Common myeloid progenitor, CD34-positive (primary cell): ENCODE measurements at regions not wholly inside any gene's neighbourhood (a gene's known extent, or its start where the extent isn't known, plus 50 kb on each side); places are given as distances from the start of the nearest gene placed in this dataset.

Experiments
- CTCF ChIA-PET: fragments of 350-600 bp; sonication (Branson Sonifier 250); formaldehyde crosslinking; loops from one replicate; lab custom pipeline; 2021; ENCODE audit warnings: antibody characterized with exemption; lab: Charles Lee
- POLR2A ChIA-PET: fragments of 350-600 bp; sonication (Branson Sonifier 250); formaldehyde crosslinking; loops from one replicate; lab custom pipeline; 2021; ENCODE audit warnings: antibody characterized with exemption; lab: Charles Lee
- DNase-seq, 3 donors: peaks; one replicate each; pipeline versions ENCODE4 v3.0.0 to v3.0.0-alpha.2; 2013
- H3K27ac ChIP-seq, 2 experiments: 1 replicate in 1 of 2; 2 replicates in 1 of 2; pipeline ENCODE4 v1.7.0; 2013; ENCODE audit warnings: inconsistent platforms in 2 of 2, low read length in 2 of 2, mild to moderate bottlenecking in 2 of 2, low read depth in 1 of 2, moderate library complexity in 1 of 2; ENCODE audit not compliant: severe bottlenecking in 2 of 2, insufficient read depth in 1 of 2, poor library complexity in 1 of 2
- H3K27me3 ChIP-seq, 5 experiments: replicated peaks in 2 of 5; 1 replicate in 3 of 5; 2 replicates in 2 of 5; pipeline versions ENCODE4 v1.6.1 to v1.7.0; 2013; ENCODE audit warnings: low read length in 4 of 5, mild to moderate bottlenecking in 2 of 5, moderate library complexity in 2 of 5, inconsistent platforms in 1 of 5; ENCODE audit not compliant: insufficient read depth in 5 of 5, control insufficient read depth in 4 of 5
- H3K36me3 ChIP-seq, 4 experiments: 1 replicate in 2 of 4; 2 replicates in 2 of 4; pipeline versions ENCODE4 v1.6.1 to v1.7.0; 2013; ENCODE audit warnings: low read length in 3 of 4, control low read depth in 1 of 4, mild to moderate bottlenecking in 1 of 4; ENCODE audit not compliant: control insufficient read depth in 4 of 4, insufficient read depth in 4 of 4
- H3K4me1 ChIP-seq, 4 experiments: 1 replicate in 3 of 4; 2 replicates in 1 of 4; pipeline versions ENCODE4 v1.6.1 to v1.7.1; 2013; ENCODE audit warnings: low read length in 3 of 4, mild to moderate bottlenecking in 3 of 4, control low read depth in 1 of 4, inconsistent platforms in 1 of 4, moderate library complexity in 1 of 4; ENCODE audit not compliant: control insufficient read depth in 4 of 4, insufficient read depth in 4 of 4; ENCODE audit errors: control extremely low read depth in 1 of 4
- H3K4me3 ChIP-seq, 7 experiments: 1 replicate in 4 of 7; 2 replicates in 3 of 7; pipeline versions ENCODE4 v1.5.1 to v1.7.0; 2013; ENCODE audit warnings: mild to moderate bottlenecking in 7 of 7, low read length in 6 of 7, moderate library complexity in 6 of 7, inconsistent platforms in 2 of 7, low read depth in 2 of 7, control low read depth in 1 of 7; ENCODE audit not compliant: insufficient read depth in 4 of 7, control insufficient read depth in 1 of 7; ENCODE audit errors: extremely low read depth in 1 of 7
- H3K9me3 ChIP-seq, 5 experiments: 1 replicate in 4 of 5; 2 replicates in 1 of 5; pipeline versions ENCODE4 v1.6.1 to v1.7.1; 2013; ENCODE audit warnings: low read length in 4 of 5, mild to moderate bottlenecking in 2 of 5, inconsistent platforms in 1 of 5, low read depth in 1 of 5, moderate library complexity in 1 of 5; ENCODE audit not compliant: control insufficient read depth in 4 of 5, insufficient read depth in 2 of 5; ENCODE audit errors: control extremely low read depth in 1 of 5
- WGBS: methylation state at CpG from one replicate; pipeline ENCODE4 v1.1.5; 2013; ENCODE audit not compliant: insufficient coverage; 5-methylcytosine and 5-hydroxymethylcytosine counted together

GRCh38 chr1:199182186-199182843 lies 543.5 kb downstream of the PTPRC start:
- H3K4me1 ChIP-seq = peaks cover 0 to 17% (median 8%) of the 10 kb centered on the region in 4 experiments
- H3K27me3 ChIP-seq = no peaks in the 10 kb centered on the region
- ChIA-PET CTCF (interaction anchor here (1.3 kb wide), 1 partner anchor 9 kb away, joined by 4 read pairs; no protein-coding TSS in a partner anchor), POLR2A (no interaction called here)
- peak in 2 of 3 donors; percentile 30 to 48 for DNase-seq
- H3K9me3 ChIP-seq = peaks cover 0 to 5% (median 0%) of the 10 kb centered on the region in 5 experiments
- H3K4me3 ChIP-seq = no peak overlapping the region
- H3K27ac ChIP-seq = no peak overlapping the region
- 40% methylated on average over 1 of the region's 2 CpGs for whole genome bisulfite sequencing
- H3K36me3 ChIP-seq = no peaks in the 10 kb centered on the region

GRCh38 chr1:199184180-199184579 lies 545.3 kb downstream of the PTPRC start:
- H3K4me1 ChIP-seq = peaks cover 0 to 14% (median 8%) of the 10 kb centered on the region in 4 experiments
- ChIA-PET POLR2A (no interaction called here), CTCF (no interaction called here)
- DNase-seq = no peak
- no peaks in the 10 kb centered on the region for H3K27me3 ChIP-seq
- no peak overlapping the region for H3K4me3 ChIP-seq
- H3K9me3 ChIP-seq = peaks cover 0 to 5% (median 0%) of the 10 kb centered on the region in 5 experiments
- H3K36me3 ChIP-seq = no peaks in the 10 kb centered on the region
- H3K27ac ChIP-seq = no peak overlapping the region
- WGBS = no CpG with 5 or more reads among the region's 4 CpGs

DNA sequence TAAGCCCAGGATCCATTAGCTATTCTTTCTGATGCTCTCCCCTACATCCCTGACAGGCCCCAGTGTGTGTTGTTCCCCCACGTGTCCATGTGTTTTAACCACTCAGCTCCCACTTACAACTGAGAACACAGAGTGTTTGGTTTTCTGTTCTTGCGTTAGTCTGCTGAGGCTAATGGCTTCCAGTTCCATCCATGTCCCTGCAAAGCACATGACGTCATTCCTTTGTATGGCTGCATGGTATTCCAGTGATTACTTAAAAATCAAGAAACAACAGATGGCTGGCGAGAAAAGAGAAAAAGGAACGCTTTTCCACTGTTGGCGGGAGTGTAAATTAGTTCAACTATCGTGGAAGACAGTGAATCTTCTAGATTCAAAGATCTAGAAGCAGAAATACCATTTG lies 556.0 kb downstream of the PTPRC start:
- no peaks in the 10 kb centered on the region for H3K36me3 ChIP-seq
- WGBS = 100% methylated on average over 3 of the region's 7 CpGs
- DNase-seq = no peak
- ChIA-PET POLR2A (no interaction called here), CTCF (no interaction called here)
- no peak overlapping the region for H3K27ac ChIP-seq
- no peaks in the 10 kb centered on the region for H3K27me3 ChIP-seq
- no peaks in the 10 kb centered on the region for H3K4me1 ChIP-seq
- peaks cover 0 to 4% (median 0%) of the 10 kb centered on the region in 5 experiments for H3K9me3 ChIP-seq
- no peak overlapping the region for H3K4me3 ChIP-seq

DNA sequence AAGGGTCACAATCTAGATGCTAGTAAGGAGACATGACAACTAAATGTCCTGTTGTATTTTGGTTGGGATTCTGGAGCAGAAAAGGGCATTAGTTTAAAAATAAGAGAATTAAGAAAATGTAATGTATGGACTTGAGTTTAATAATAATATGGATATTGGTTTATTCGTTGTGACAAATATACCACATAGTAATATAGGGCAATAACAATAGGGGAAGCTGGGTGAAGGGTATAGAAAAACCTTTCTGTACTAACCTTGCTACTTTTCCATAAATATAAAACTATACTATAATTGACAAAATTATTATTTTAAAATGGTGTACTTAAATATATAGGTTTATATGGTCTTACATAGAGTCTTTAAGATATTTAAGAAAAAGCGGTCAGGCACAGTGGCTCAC lies 558.9 kb downstream of the PTPRC start:
- Histone ChIP-seq H3K4me1 (peaks cover 7 to 14% (median 12%) of the 10 kb centered on the region in 4 experiments), H3K36me3 (no peaks in the 10 kb centered on the region), H3K27me3 (no peaks in the 10 kb centered on the region), H3K27ac (no peak overlapping the region), H3K4me3 (no peak overlapping the region), H3K9me3 (peaks cover 0 to 4% (median 0%) of the 10 kb centered on the region in 5 experiments)
- ChIA-PET CTCF (no interaction called here), POLR2A (no interaction called here)
- WGBS = no CpG with 5 or more reads among the region's 2 CpGs
- no peak for DNase-seq

DNA sequence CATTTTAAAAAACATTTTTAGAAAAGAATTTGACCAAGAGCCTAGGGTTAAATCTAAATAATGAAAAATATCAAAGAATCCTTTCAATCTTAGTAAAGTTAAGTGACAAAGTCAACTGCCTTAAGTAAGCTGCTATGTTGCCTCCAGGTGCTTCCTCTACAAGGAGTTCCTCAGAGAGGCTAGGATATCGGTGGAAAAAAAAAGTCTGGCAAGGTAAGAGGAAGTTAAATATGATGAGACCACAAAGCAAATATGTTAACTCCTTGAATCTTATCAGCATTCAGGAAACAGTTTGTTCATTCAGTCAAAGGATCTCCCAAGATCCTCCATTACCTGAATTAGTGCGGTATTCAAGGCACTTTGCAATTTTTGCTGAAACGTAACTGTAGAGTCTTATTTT lies 563.5 kb downstream of the PTPRC start:
- Histone ChIP-seq H3K4me1 (peaks cover 10 to 21% (median 16%) of the 10 kb centered on the region in 4 experiments), H3K27ac (peak overlapping the region in 1 of 2 experiments; percentile 65), H3K27me3 (no peaks in the 10 kb centered on the region), H3K36me3 (no peaks in the 10 kb centered on the region), H3K4me3 (peak overlapping the region in 1 of 7 experiments; percentile 48), H3K9me3 (peaks cover 0 to 3% (median 0%) of the 10 kb centered on the region in 5 experiments)
- POLR2A ChIA-PET = interaction anchor here (1.2 kb wide), 1 partner anchor 14 kb away, joined by 3 read pairs; no protein-coding TSS in a partner anchor
- DNase-seq = peak; percentile 80 to 98 (median 96)
- CTCF ChIA-PET = no interaction called here
- 0% methylated on average over 1 of the region's 3 CpGs for WGBS

GRCh38 chr1:199204231-199204630 lies 565.4 kb downstream of the PTPRC start:
- Histone ChIP-seq H3K4me1 (peaks cover 10 to 21% (median 16%) of the 10 kb centered on the region in 4 experiments), H3K9me3 (peaks cover 0 to under 1% (median 0%) of the 10 kb centered on the region in 5 experiments), H3K4me3 (no peak overlapping the region), H3K27ac (no peak overlapping the region), H3K27me3 (no peaks in the 10 kb centered on the region), H3K36me3 (no peaks in the 10 kb centered on the region)
- POLR2A ChIA-PET = no interaction called here
- CTCF ChIA-PET = interaction anchor here (0.5 kb wide), 1 partner anchor 21 kb away, joined by 3 read pairs; no protein-coding TSS in a partner anchor
- WGBS = 90% methylated on average over 2 of the region's 3 CpGs
- no peak for DNase-seq

- H3K9me3 ChIP-seq = no peaks in the 10 kb centered on the region
- no peak overlapping the region for H3K4me3 ChIP-seq
- ChIA-PET CTCF (interaction anchor here (1.2 kb wide), 1 partner anchor 15 kb away, joined by 3 read pairs; no protein-coding TSS in a partner anchor), POLR2A (no interaction called here)
- no peak for DNase-seq
- no peak overlapping the region for H3K27ac ChIP-seq
- no peaks in the 10 kb centered on the region for H3K27me3 ChIP-seq
- H3K4me1 ChIP-seq = peaks cover 10 to 21% (median 16%) of the 10 kb centered on the region in 4 experiments
- H3K36me3 ChIP-seq = no peaks in the 10 kb centered on the region
- WGBS = 100% methylated on average over 1 of the region's 6 CpGs
Observed at GRCh38 chr1:199205740-199206441, 567.1 kb downstream of the PTPRC start.
